ENCODE measurements at regions not wholly inside any gene's neighbourhood (a gene's known extent, or its start where the extent isn't known, plus 50 kb on each side); places are given as distances from the start of the nearest gene placed in this dataset.

- TF ChIP-seq POLR2A (IDR thresholded peaks at IDR 0.05; ENCODE audit: low read depth, low read length) = no peak
- FAIRE-seq (no peak), DNase-seq (ENCODE audit: insufficient read length, low spot score) (no peak)
Observed at GRCh38 chr7:91323626-91324158, 59.5 kb downstream of the FZD1 start.

GRCh38 chr7:91324663-91325062 is 60.4 kb downstream of the FZD1 start:
- TF ChIP-seq POLR2A (IDR thresholded peaks at IDR 0.05; ENCODE audit: low read depth, low read length) = no peak
- FAIRE-seq = no peak
- no peak for DNase-seq (ENCODE audit: insufficient read length, low spot score)

DNA sequence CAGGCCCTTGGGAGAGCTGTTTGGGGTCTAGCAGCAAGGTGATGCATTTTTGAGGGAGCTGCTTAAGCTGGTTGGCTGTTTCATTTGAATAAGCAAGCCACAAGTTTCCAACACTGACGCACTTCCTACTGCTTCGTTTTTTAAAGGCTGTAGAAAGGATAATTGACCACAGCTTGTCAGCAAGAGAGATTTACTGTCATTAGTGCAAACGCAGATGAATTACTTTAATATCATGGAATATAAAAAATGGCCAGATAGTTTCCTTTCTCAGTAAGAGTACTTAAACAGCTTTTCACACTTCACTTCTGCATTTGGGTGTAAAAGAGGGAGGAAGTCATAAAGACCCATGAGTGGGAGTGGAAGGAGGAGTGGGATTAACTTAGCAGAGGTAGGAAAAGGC is 61.5 kb downstream of the FZD1 start:
- no peak for TF ChIP-seq POLR2A (IDR thresholded peaks at IDR 0.05; ENCODE audit: low read depth, low read length)
- DNase-seq (ENCODE audit: insufficient read length, low spot score) (no peak), FAIRE-seq (no peak)

- TF ChIP-seq POLR2A (IDR thresholded peaks at IDR 0.05; ENCODE audit: low read depth, low read length) = no peak
- FAIRE-seq = no peak
- DNase-seq (ENCODE audit: insufficient read length, low spot score) = no peak
Observed at GRCh38 chr7:91326516-91327199, 62.4 kb downstream of the FZD1 start.

DNA sequence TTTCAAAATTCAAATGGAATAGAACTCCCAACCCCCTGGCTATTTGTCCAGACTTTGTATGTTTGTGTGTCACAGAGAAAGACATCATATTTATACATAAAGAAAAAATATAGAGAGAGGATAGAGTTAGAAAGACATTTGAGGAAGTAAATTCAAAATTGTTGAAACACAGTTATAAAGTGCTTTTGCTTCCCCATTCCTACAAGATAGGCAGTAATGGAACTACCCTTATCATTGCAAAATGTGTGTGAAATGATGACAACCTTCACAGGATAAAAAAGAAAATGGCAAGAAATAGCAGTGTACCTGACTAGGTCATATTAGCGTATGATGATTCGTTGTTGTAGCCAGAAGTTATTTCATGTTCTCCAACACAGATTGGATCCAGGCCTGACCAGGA is 63.1 kb downstream of the FZD1 start:
- FAIRE-seq = no peak
- no peak for TF ChIP-seq POLR2A (IDR thresholded peaks at IDR 0.05; ENCODE audit: low read depth, low read length)
- no peak for DNase-seq (ENCODE audit: insufficient read length, low spot score)

- FAIRE-seq (no peak), DNase-seq (ENCODE audit: insufficient read length, low spot score) (no peak)
- no peak for TF ChIP-seq POLR2A (IDR thresholded peaks at IDR 0.05; ENCODE audit: low read depth, low read length)
Observed at GRCh38 chr7:91329571-91329970, 65.3 kb downstream of the FZD1 start.

DNA sequence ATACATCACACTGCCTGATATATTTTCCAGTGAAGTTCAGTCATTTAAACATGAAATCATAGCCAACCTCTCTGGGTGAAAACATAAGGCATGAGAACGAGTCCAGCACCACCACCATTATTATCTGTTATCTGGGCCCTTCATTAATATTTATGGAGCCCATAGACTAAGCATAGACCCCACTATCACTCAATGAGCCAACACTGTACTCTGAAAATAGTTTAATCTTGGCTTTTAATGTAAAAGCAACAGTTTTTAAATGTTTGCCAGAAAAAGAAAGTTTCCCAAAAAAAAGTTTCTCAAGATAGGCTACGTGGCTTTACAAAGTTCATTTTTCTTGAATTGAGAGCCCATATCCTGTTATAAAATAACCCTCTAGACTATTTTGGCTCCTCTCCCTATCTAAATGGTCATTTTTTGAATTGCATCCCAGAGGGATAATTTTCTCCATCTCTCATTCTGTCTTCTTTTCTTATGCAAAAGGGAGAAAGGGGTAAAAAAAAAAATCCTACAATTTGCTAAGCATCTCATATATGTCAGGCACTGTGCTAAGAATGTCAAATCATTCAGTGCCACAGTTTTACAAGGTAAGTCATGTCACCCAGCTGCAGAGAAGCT is 66.1 kb downstream of the FZD1 start:
- FAIRE-seq (no peak), DNase-seq (ENCODE audit: insufficient read length, low spot score) (no peak)
- no peak for TF ChIP-seq POLR2A (IDR thresholded peaks at IDR 0.05; ENCODE audit: low read depth, low read length)

- FAIRE-seq (no peak), DNase-seq (ENCODE audit: insufficient read length, low spot score) (no peak)
- no peak for TF ChIP-seq POLR2A (IDR thresholded peaks at IDR 0.05; ENCODE audit: low read depth, low read length)
Observed at GRCh38 chr7:91330866-91331265, 66.6 kb downstream of the FZD1 start.

DNA sequence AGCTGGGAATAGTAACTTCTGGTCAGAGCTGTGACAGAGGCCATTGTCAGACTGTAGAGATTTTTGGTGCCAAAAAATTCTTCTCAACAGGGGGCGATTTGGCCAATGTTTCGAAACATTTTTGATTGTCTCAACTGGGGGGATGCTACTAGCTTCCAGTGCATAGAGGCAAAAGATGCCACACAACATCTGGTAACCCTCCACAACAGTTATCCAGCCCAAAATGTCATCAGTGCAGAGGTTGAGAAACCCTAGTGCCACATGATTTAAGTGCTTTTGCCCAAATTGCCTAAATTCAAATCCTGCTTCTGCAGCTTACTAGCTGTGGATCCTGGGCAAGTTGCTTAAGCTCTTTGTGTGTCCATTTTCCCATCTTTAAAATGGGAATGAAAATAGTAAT is 71.9 kb downstream of the FZD1 start:
- no peak for FAIRE-seq
- no peak for TF ChIP-seq POLR2A (IDR thresholded peaks at IDR 0.05; ENCODE audit: low read depth, low read length)
- DNase-seq (ENCODE audit: insufficient read length, low spot score) = no peak

DNA sequence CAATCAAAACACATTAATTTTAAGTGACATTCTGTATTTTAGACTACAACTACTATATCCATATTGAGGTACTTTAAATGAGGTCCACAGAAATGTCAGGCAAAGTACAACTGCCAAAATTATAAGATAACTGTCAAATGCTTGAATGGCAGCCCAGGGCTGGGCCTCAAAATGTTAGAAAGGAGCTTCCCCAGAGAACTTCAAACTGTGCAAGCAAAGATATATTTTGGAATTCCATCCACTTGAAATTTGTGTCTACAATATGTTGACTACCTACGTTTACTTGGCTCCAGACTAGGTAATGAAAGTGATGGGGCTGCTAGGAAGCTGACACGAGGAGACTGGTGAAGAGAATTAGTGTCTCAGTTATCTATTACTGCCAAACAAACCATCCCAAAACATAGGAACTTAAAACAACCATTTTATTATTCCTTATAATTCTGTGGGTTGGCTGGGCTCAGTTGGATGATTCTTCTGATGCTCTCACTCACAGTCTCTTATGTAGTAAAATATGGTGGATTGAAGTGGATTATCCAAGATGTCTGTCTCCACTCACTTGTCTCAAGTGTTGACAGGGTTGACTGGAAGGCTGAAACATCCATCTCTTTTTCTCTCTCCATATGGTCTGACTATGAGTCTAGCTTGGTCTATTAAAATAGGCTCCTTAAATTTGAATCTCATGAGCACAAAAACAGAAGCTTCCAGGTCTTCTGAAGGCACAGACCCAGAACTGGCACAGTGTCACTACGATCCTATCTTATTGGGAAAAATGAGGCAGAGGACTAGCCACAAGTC is 74.2 kb downstream of the FZD1 start:
- no peak for TF ChIP-seq POLR2A (IDR thresholded peaks at IDR 0.05; ENCODE audit: low read depth, low read length)
- FAIRE-seq (no peak), DNase-seq (ENCODE audit: insufficient read length, low spot score) (no peak)

DNA sequence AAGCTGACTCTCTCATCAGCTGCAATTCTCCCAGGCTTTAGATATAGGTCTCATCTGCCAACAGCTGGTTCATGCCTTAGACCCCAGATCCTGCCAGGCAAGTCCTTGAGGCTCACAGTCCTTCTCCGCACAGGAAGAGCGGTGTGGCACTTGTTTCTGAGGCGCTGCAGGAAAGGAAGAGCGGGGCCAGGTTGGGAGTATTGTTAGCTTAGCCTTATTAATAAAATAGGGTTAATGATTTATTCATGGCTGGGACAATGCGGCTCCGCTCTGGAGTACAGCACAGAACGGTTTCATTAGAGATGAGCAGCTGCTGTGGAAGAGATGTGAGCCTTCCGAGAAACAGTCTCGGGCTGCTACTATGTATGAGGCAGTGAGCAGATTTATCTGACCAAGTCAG is 78.1 kb downstream of the FZD1 start:
- no peak for DNase-seq (ENCODE audit: insufficient read length, low spot score)
- no peak for FAIRE-seq
- TF ChIP-seq POLR2A (IDR thresholded peaks at IDR 0.05; ENCODE audit: low read depth, low read length) = no peak

DNA sequence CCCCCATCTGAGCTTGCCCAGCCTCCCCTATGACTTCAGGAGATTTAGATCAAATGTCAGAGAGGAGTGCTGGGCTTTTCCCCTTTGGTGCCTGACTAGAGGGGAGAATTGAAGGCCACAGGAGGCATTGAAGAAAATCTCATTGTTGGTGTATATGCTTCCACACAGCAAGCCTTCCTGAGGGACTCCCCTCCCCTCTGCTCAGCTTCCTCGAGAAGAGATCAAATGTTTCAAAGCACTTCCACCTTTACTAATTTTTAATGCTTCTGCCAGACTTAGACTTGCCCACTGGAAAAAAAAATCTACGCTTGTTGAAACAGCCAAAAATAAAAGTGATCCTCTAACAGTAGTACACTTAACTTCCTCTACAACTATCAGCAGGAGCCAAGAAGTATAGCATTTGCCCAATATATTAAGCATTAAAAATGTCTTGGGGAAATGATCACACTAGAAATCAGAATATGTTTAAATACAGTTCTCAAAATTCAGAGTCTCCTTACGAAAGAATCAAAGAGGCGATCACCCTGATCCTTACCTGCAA is 79.3 kb downstream of the FZD1 start:
- FAIRE-seq (no peak), DNase-seq (ENCODE audit: insufficient read length, low spot score) (no peak)

DNA sequence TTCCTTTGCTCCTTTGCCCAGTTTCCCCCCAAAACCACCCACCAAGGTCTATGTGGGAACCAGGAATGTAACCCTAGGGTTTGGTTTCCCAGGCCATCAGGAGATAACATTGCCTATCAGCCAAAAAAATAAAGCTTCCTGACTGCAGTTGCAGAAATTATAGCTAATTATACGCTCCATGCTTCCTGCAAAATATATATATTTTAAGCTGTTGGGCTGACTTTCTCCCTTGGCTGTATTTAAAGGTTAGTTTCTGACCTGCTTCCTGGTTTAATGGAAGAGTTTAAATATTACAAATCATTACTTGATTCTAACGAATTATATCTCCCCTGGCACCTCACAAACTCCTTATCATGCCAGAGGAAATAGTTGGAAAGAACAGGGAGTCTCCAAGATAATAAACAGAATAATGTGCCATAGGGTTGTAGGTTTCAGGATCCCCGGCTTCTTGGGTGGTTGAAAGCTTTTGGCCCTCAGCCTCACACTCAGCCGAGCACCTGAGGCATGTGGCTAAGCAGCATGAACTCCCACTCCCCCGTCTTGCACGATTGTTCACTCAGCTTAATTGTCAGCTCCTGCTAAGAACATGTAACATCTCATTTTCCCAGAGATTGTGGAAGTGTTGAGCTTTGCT is 79.9 kb downstream of the FZD1 start:
- FAIRE-seq (no peak), DNase-seq (ENCODE audit: insufficient read length, low spot score) (no peak)
- TF ChIP-seq POLR2A (IDR thresholded peaks at IDR 0.05; ENCODE audit: low read depth, low read length) = no peak

More for the DNA sequence above, 79.3 kb downstream of the FZD1 start:
- no peak for TF ChIP-seq POLR2A (IDR thresholded peaks at IDR 0.05; ENCODE audit: low read depth, low read length)

DNA sequence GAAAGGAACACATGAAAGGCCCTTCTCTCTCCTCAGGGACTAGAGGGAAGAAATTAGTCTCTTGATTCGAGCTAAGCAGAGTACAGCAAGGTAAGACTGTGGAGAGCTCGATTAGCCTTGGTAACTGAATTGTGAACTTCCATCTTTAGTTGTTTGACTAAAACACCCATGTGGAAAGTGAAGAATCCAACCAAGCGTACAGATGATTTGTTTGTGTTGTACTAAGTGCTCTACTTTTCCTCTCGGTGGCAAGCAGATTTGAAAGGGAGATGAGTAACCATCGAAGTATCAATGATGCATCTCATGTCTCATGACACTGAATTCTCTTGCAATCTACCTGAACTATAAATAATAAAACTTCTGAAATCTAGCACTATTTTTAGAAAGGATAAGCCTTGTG is 80.7 kb downstream of the FZD1 start:
- no peak for FAIRE-seq
- TF ChIP-seq POLR2A (IDR thresholded peaks at IDR 0.05; ENCODE audit: low read depth, low read length) = no peak
- DNase-seq (ENCODE audit: insufficient read length, low spot score) = no peak

All from H54 (cell line).